HG03064 (cell line): ENCODE measurements at regions not wholly inside any gene's neighbourhood (a gene's known extent, or its start where the extent isn't known, plus 50 kb on each side); places are given as distances from the start of the nearest gene placed in this dataset.

ENCODE experiments used
- ATAC-seq: cut with Tn5 transposase; IDR thresholded peaks from one replicate; pipeline ENCODE4 v1.9.1; 2021; ENCODE audit warnings: low read depth; ENCODE audit not compliant: unreplicated experiment

- no peak for ATAC-seq
These were observed 1286.3 kb upstream of the AUTS2 start for GRCh38 chr7:68311958-68312357.

GRCh38 chr7:68313806-68314205 is 1284.5 kb upstream of the AUTS2 start:
- ATAC-seq = no peak

- ATAC-seq = no peak
These were observed 1284.1 kb upstream of the AUTS2 start for GRCh38 chr7:68314208-68314607.

- no peak for ATAC-seq
These were observed 1280.8 kb upstream of the AUTS2 start for GRCh38 chr7:68317476-68317875.

- ATAC-seq = no peak
These were observed 1279.2 kb upstream of the AUTS2 start for GRCh38 chr7:68319061-68319460.

- no peak for ATAC-seq
These were observed 1277.1 kb upstream of the AUTS2 start for GRCh38 chr7:68321076-68321639.

- ATAC-seq = no peak
These were observed 1276.3 kb upstream of the AUTS2 start for GRCh38 chr7:68321776-68322496.

GRCh38 chr7:68324621-68325020 is 1273.7 kb upstream of the AUTS2 start:
- no peak for ATAC-seq

- no peak for ATAC-seq
These were observed 1264.1 kb upstream of the AUTS2 start for GRCh38 chr7:68334216-68334615.

- no peak for ATAC-seq
These were observed 1263.5 kb upstream of the AUTS2 start for GRCh38 chr7:68334636-68335272.

- ATAC-seq = no peak
These were observed 1261.7 kb upstream of the AUTS2 start for GRCh38 chr7:68336594-68336993.

GRCh38 chr7:68348401-68348800 is 1249.9 kb upstream of the AUTS2 start:
- ATAC-seq = no peak

- no peak for ATAC-seq
These were observed 1235.3 kb upstream of the AUTS2 start for GRCh38 chr7:68362745-68363518.

- no peak for ATAC-seq
These were observed 1233.2 kb upstream of the AUTS2 start for GRCh38 chr7:68364886-68365625.

GRCh38 chr7:68371985-68372384 is 1226.3 kb upstream of the AUTS2 start:
- no peak for ATAC-seq

GRCh38 chr7:68376131-68376661 is 1222.1 kb upstream of the AUTS2 start:
- ATAC-seq = no peak

GRCh38 chr7:68381731-68382130 is 1216.5 kb upstream of the AUTS2 start:
- no peak for ATAC-seq

- ATAC-seq = no peak
These were observed 1213.7 kb upstream of the AUTS2 start for GRCh38 chr7:68384581-68384980.

GRCh38 chr7:68393051-68393450 is 1205.2 kb upstream of the AUTS2 start:
- no peak for ATAC-seq

- ATAC-seq = no peak
These were observed 1204.1 kb upstream of the AUTS2 start for GRCh38 chr7:68394131-68394530.
